Transverse colon (tissue), 3 donors: ENCODE measurements at regions not wholly inside any gene's neighbourhood (a gene's known extent, or its start where the extent isn't known, plus 50 kb on each side); places are given as distances from the start of the nearest gene placed in this dataset.

ENCODE experiments used
- EP300 ChIP-seq: sonication (generic); formaldehyde crosslinking; IDR thresholded peaks from one replicate; pipeline ENCODE4 v1.6.1; 2017; ENCODE audit warnings: antibody characterized with exemption, low read depth
- POLR2A ChIP-seq: fragments of 450-650 bp; IDR thresholded peaks from one replicate; pipeline ENCODE4 v1.6.1; 2016; ENCODE audit warnings: antibody characterized with exemption, mild to moderate bottlenecking, moderate library complexity
- TF ChIP-seq, protein P1 (sequence below), 5 experiments: fragments of 200-600 bp in 3 of 5; fragments of 450-650 bp in 2 of 5; sonication (generic) in 3 of 5; IDR thresholded peaks; 1 replicate in 2 of 5; 2 replicates in 3 of 5; pipeline ENCODE4 v1.5.1; 2016 to 2017; ENCODE audit warnings: antibody characterized with exemption in 5 of 5, inconsistent platforms in 3 of 5, mild to moderate bottlenecking in 2 of 5, moderate library complexity in 1 of 5

DNA sequence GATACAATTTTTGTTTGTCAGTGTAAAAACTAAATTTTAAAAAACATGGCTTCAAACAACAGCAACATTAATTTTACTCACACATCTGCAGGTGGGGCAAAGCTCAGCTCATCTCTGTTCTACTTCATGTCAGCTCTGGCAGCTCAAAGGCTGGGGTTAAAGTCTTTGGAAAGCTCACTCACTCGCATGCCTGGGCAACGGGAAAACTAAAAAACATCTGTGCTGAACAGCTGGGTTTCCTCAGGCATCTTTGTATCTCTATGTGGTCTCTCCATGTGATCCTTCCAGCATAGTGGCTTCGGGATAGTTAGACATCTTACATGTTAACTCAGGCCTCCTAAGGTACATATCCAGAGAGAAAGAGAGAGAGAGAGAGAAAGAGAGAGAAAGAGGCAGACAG is 499.6 kb downstream of the RFPL4B start:
- TF ChIP-seq, protein P1, sequence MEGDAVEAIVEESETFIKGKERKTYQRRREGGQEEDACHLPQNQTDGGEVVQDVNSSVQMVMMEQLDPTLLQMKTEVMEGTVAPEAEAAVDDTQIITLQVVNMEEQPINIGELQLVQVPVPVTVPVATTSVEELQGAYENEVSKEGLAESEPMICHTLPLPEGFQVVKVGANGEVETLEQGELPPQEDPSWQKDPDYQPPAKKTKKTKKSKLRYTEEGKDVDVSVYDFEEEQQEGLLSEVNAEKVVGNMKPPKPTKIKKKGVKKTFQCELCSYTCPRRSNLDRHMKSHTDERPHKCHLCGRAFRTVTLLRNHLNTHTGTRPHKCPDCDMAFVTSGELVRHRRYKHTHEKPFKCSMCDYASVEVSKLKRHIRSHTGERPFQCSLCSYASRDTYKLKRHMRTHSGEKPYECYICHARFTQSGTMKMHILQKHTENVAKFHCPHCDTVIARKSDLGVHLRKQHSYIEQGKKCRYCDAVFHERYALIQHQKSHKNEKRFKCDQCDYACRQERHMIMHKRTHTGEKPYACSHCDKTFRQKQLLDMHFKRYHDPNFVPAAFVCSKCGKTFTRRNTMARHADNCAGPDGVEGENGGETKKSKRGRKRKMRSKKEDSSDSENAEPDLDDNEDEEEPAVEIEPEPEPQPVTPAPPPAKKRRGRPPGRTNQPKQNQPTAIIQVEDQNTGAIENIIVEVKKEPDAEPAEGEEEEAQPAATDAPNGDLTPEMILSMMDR (IDR thresholded peaks at IDR 0.05) = no peak
- TF ChIP-seq EP300 = no peak
- no peak for TF ChIP-seq POLR2A
